ENCODE measurements at regions not wholly inside any gene's neighbourhood (a gene's known extent, or its start where the extent isn't known, plus 50 kb on each side); places are given as distances from the start of the nearest gene placed in this dataset.
A peak's percentile ranks its signal among the peaks of the same experiment; 100 is the strongest.

GRCh38 chr2:42971381-42971780 lies 179.0 kb upstream of the HAAO start:
- DNase-seq, result no peak

- DNase-seq, result peak; percentile 45
Observed at GRCh38 chr2:42970151-42970550, 177.8 kb upstream of the HAAO start.

- DNase-seq, result peak; percentile 94
Observed at GRCh38 chr2:42969231-42970150, 177.1 kb upstream of the HAAO start.

GRCh38 chr2:42967959-42968674 lies 175.7 kb upstream of the HAAO start:
- peak; percentile 95 for DNase-seq

- no peak for DNase-seq
Observed at GRCh38 chr2:42965910-42966309, 173.5 kb upstream of the HAAO start.

- no peak for DNase-seq
Observed at GRCh38 chr2:42965196-42965595, 172.8 kb upstream of the HAAO start.

- DNase-seq, result peak; percentile 94
Observed at GRCh38 chr2:42964439-42965083, 172.2 kb upstream of the HAAO start.

- DNase-seq, result no peak
Observed at GRCh38 chr2:42963452-42964068, 171.2 kb upstream of the HAAO start.

- DNase-seq, result peak; percentile 49
Observed at GRCh38 chr2:42962508-42962953, 170.1 kb upstream of the HAAO start.

GRCh38 chr2:42961961-42962360 lies 169.6 kb upstream of the HAAO start:
- no peak for DNase-seq

- DNase-seq, result no peak
Observed at GRCh38 chr2:42961385-42961811, 169.0 kb upstream of the HAAO start.

GRCh38 chr2:42960842-42961180 lies 168.4 kb upstream of the HAAO start:
- no peak for DNase-seq

- DNase-seq, result no peak
Observed at GRCh38 chr2:42960002-42960841, 167.8 kb upstream of the HAAO start.

- peak; percentile 42 for DNase-seq
Observed at GRCh38 chr2:42959234-42960001, 167.0 kb upstream of the HAAO start.

GRCh38 chr2:42958741-42959233 lies 166.4 kb upstream of the HAAO start:
- no peak for DNase-seq

GRCh38 chr2:42957861-42958301 lies 165.5 kb upstream of the HAAO start:
- no peak for DNase-seq

- peak; percentile 48 for DNase-seq
Observed at GRCh38 chr2:42957109-42957860, 164.9 kb upstream of the HAAO start.

- DNase-seq, result peak; percentile 80
Observed at GRCh38 chr2:42954227-42954962, 162.0 kb upstream of the HAAO start.

GRCh38 chr2:42953216-42953615 lies 160.8 kb upstream of the HAAO start:
- DNase-seq, result no peak

Measured in fibroblast of skin of abdomen (primary cell).